Uterus (tissue), 2 donors: ENCODE measurements at regions not wholly inside any gene's neighbourhood (a gene's known extent, or its start where the extent isn't known, plus 50 kb on each side); places are given as distances from the start of the nearest gene placed in this dataset.

ENCODE experiments used
- CTCF ChIP-seq, 4 experiments: fragments of 200-600 bp in 2 of 4; fragments of 450-650 bp in 2 of 4; sonication (generic) in 2 of 4; IDR thresholded peaks; one replicate each; pipeline ENCODE4 v1.5.1; 2016 to 2019; ENCODE audit warnings: antibody characterized with exemption in 4 of 4, mild to moderate bottlenecking in 2 of 4, moderate library complexity in 1 of 4
- POLR2A ChIP-seq, 2 donors: fragments of 450-650 bp; IDR thresholded peaks; one replicate each; pipeline ENCODE4 v1.6.1; 2016; ENCODE audit warnings: antibody characterized with exemption in 2 of 2, mild to moderate bottlenecking in 1 of 2, moderate library complexity in 1 of 2

- TF ChIP-seq POLR2A (IDR thresholded peaks at IDR 0.05) (no peak), CTCF (IDR thresholded peaks at IDR 0.05) (no peak)
These were observed 542.7 kb downstream of the KIF4B start for GRCh38 chr5:155556222-155556621.
